OCI-M2 (cell line): ENCODE measurements at regions not wholly inside any gene's neighbourhood (a gene's known extent, or its start where the extent isn't known, plus 50 kb on each side); places are given as distances from the start of the nearest gene placed in this dataset.
"Not testable (repeated sequence)": the region's sequence is repeated elsewhere in the genome, so short reads cannot be mapped to it uniquely, and the experiment has no call there.

Source experiments
- DNase-seq: peaks from one replicate; lab custom pipeline; 2025; ENCODE audit not compliant: unreplicated experiment; lab: John Stamatoyannopoulos, UW

GRCh38 chr9:27800692-27801370, 227.6 kb upstream of the C9orf72 start:
- DNase-seq = no peak

- no peak for DNase-seq
Observed at GRCh38 chr9:27801545-27801944, 228.3 kb upstream of the C9orf72 start.

GRCh38 chr9:27802418-27802817, 229.1 kb upstream of the C9orf72 start:
- no peak for DNase-seq

GRCh38 chr9:27808864-27809263, 235.6 kb upstream of the C9orf72 start:
- DNase-seq = no peak

DNA sequence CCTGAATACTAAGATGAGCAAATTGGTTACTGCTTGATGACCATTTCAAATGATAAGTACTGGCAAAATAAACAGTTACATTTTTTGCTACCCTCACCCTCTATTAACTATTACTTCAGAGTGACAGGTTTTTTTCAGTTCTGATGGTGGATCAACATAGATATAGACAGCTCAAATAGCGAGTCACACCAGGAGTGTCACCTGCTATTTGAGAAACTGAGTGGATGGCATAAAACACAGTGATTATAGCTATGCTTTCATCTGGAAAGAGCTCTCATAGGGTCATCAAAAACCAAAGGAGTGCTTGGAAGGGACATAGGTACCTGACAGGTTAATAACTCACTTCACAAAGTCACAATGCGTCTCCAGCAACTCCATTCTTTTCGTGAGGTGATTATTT, 244.5 kb upstream of the C9orf72 start:
- DNase-seq = no peak

DNA sequence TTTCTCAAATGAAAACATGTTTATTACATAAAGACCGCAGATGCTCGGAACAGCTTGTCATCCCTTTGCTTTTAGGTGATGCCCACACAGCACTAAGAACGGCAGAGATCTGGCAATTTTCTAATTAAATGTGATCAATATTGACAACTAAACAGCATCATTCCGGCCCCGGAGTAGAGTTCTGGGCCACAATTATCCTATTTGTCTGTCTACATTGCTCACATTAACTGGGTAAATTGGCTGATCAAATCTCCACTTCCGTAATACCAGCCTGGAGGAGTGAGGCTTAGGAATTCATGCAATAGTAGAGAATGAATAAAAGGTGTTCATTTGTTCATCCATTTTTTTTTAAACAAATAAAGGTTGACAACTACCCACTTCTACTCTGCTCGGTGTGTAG, 245.1 kb upstream of the C9orf72 start:
- no peak for DNase-seq

- no peak for DNase-seq
Observed at GRCh38 chr9:27828908-27829307, 255.6 kb upstream of the C9orf72 start.

DNA sequence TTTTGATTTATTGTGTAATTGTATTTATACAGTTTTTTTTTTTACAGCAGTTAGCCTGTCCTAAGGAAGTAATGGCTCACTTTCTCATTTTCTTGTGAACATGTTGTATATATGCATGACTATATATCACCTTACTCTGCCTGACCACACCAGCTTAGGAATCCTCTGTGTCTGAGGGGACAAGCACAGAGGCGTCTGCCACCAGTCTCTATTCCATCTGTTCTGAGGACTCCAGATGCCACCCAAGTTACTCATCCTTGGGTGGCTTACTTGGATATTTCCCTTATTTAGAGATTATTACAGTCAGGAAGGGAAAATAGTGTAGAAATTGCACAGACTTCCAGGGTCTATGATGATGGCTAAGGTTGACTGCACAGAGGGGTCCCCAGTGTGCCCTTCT, 256.3 kb upstream of the C9orf72 start:
- DNase-seq = no peak

DNA sequence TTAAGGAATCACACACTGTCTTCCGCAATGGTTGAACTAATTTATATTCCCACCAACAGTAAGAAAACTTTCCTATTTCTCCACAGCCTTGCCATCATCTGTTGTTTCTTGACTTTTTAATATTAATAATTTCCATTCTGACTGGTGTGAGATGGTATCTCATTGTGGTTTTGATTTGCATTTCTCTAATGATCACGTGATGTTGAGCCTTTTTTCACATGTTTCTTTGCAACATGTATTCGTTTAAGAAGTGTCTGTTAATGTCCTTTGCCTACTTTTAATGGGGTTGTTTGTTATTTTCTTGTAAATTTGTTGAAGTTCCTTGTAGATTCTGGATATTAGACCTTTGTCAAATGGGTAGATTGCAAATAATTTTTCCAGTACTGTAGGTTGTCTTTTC, 258.8 kb upstream of the C9orf72 start:
- not testable (repeated sequence) for DNase-seq

DNA sequence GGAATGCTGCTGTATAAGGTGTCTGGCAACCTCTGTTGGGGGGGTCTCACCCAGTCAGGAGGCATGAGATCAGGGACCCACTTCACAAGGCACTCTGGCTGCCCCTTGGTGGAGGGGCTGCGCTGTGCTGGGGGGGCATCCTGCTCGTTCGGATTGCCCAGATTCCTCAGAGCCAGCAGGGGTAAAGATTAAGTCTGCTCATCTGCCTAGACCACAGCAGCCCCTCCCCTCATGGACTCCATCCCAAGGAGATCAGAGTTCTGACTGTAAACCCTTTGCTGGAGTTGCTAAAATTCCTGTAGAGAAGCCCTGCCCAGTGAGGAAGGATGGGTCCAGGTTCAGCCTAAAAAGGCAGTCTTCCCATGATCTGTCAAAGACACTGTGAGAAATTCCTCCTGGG, 262.0 kb upstream of the C9orf72 start:
- no peak for DNase-seq

- no peak for DNase-seq
Observed at GRCh38 chr9:27835746-27836145, 262.5 kb upstream of the C9orf72 start.

DNA sequence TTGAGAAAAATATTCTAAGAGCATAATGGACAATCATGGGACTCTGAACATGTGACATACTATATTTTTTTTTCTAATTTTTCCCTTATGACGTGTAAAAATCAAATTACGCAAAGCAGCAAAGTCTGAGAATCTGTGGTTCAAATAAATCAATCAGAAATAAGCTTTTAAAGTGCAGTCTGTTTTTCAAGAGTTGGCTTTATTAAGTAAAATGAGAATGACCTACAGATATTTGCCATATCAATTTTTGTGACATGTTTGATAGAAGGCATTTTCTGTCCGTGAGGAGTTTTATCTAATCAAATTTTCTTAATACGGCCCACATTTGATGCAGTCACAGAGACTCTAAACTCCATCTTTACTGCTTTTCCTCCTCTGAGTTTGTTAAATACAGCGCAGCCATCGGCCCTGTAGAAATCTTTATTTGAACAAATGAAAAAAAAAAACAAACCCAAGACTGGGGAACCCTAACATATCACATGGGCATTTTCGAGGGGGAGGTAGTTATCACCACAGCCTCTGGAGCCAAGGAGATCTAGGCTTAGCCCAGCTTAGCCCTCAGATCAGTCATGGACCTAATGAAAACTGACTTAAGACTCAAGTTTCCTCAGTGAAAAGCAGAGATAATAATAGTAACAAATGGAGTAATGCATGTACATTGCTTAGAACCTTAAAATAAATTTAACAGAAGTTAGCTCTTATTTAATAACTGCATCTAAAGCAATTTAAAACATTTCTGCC, 263.6 kb upstream of the C9orf72 start:
- DNase-seq = no peak

DNA sequence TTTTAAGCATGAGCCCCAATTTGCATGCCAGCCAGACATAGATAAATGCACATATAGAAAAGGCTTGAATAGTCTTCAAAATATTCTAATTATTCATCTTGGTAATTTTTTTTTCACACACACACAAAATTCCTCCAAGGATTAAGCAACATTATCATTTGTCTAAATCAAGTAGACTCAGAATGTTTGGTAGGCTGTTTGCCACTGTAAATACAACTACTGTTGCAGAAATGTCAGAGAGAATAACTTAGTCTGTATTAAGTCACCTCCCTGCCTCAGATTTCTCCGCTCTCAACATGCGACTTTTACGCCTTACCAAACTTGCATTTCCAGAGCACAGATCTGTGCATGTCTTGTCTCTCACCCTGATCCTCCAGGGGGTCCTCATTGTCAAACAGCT, 265.6 kb upstream of the C9orf72 start:
- DNase-seq = no peak

DNA sequence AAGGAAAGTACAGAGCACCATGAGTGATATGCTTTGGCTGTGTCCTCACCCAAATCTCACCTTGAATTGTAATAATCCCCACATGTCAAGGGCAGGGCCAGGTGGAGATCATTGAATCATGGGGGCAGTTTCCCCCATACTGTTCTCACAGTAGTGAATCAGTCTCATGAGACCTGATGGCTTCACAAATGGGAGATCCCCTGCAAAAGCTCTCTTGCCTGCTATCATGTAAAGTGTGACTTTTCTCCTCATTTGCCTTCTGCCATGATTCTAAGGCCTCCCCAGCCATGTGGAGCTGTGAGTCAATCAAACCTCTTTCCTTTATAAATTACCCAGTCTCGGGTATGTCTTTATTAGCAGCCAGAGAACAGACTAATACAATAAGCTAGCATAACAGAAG, 266.5 kb upstream of the C9orf72 start:
- not testable (repeated sequence) for DNase-seq

DNA sequence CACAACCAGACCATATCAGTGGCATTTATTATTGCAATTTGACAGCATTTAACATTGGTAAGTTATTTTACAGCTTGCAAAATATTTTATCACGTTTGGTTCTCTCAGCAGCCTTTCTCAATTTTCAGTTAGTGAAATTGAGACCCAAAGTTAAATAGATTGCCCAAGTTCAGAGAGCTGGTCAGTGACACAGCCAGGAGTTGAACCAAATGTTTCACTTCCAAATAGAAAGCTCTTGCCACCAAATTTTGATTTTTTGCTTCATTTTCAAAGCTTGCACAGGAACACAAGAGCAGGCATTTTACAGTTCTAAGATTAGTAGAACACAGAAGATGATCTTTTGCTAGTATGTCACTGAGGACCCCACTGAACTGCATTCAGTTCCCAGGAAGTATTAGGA, 271.5 kb upstream of the C9orf72 start:
- no peak for DNase-seq

- DNase-seq = no peak
Observed at GRCh38 chr9:27847380-27847779, 274.1 kb upstream of the C9orf72 start.

GRCh38 chr9:27847818-27848217, 274.5 kb upstream of the C9orf72 start:
- no peak for DNase-seq

DNA sequence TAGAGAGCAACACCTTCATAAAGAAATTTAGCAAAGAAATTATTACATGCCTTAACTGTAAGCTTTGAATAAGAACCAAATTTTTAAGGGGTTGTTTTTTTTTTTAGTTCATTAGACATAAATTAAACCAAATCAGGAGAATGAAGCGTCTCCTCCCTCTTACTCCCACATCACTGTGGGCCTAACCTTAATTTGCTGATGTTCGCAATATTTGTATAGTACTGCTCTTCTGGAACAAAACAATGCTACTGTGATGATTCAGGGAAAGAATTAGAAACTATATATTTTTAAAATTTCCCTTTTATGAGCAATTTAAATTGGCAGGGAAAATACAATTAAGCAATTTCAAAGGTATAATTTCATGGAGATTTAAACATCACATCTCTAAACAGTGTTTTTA, 275.0 kb upstream of the C9orf72 start:
- no peak for DNase-seq

DNA sequence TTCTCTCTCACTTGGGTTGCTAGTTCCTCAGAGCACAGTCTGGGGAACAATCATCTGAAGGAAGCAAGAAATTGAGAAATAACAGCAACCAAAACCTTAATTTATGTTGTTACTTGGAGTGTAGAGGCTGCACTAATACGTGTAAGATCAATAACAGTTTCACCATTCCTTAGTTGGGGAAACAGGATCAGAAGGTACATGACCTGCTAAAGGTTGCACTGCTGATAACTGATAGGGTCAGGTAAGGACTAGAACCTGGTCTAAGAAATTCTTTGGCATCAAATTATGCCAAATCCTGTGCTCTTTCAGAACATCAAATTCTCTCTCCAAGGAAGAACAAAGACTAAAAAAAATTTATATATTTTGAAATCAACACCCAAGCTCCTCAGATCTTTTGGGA, 278.6 kb upstream of the C9orf72 start:
- no peak for DNase-seq

GRCh38 chr9:27853529-27853928, 280.2 kb upstream of the C9orf72 start:
- no peak for DNase-seq

GRCh38 chr9:27856054-27856453, 282.8 kb upstream of the C9orf72 start:
- DNase-seq = no peak

GRCh38 chr9:27856748-27857147, 283.5 kb upstream of the C9orf72 start:
- DNase-seq = no peak

GRCh38 chr9:27861887-27862286, 288.6 kb upstream of the C9orf72 start:
- DNase-seq = no peak
